Ishikawa (cell line): ENCODE measurements at regions not wholly inside any gene's neighbourhood (a gene's known extent, or its start where the extent isn't known, plus 50 kb on each side); places are given as distances from the start of the nearest gene placed in this dataset.

ENCODE experiments used
- CEBPB ChIP-seq: IDR thresholded peaks from 2 replicates; pipeline ENCODE4 v1.6.1; 2012
- CREB1 ChIP-seq: IDR thresholded peaks from 2 replicates; pipeline ENCODE4 v1.6.1; 2012; ENCODE audit warnings: low read depth
- EGR1 ChIP-seq: IDR thresholded peaks from 2 replicates; pipeline ENCODE4 v1.6.1; 2012
- EP300 ChIP-seq: IDR thresholded peaks from 2 replicates; pipeline ENCODE4 v1.6.1; 2012; ENCODE audit warnings: borderline replicate concordance
- FOXM1 ChIP-seq: IDR thresholded peaks from 2 replicates; pipeline ENCODE4 v1.6.1; 2012; ENCODE audit warnings: low read depth, borderline replicate concordance
- NFIC ChIP-seq: IDR thresholded peaks from 2 replicates; pipeline ENCODE4 v1.6.1; 2012
- RAD21 ChIP-seq: IDR thresholded peaks from 2 replicates; pipeline ENCODE4 v1.6.1; 2012; ENCODE audit warnings: low read depth
- TAF1 ChIP-seq: IDR thresholded peaks from 2 replicates; pipeline ENCODE4 v1.6.1; 2012; ENCODE audit warnings: low read depth, mild to moderate bottlenecking
- TCF12 ChIP-seq: IDR thresholded peaks from 2 replicates; pipeline ENCODE4 v1.6.1; 2012; ENCODE audit warnings: low read depth
- TEAD4 ChIP-seq: IDR thresholded peaks from 2 replicates; pipeline ENCODE4 v1.6.1; 2012
- YY1 ChIP-seq: IDR thresholded peaks from 2 replicates; pipeline ENCODE4 v1.6.1; 2012; ENCODE audit warnings: low read depth
- ZBTB7A ChIP-seq: IDR thresholded peaks from 2 replicates; pipeline ENCODE4 v1.6.1; 2012; ENCODE audit warnings: low read depth
- TF ChIP-seq, protein P1 (sequence below): IDR thresholded peaks from 2 replicates; pipeline ENCODE4 v1.6.1; 2012
- TF ChIP-seq, protein P2 (sequence below): IDR thresholded peaks from 2 replicates; pipeline ENCODE4 v1.6.1; 2012; ENCODE audit warnings: low read depth, mild to moderate bottlenecking
- TF ChIP-seq, protein P3 (sequence below): IDR thresholded peaks from 2 replicates; pipeline ENCODE4 v1.6.1; 2012

DNA sequence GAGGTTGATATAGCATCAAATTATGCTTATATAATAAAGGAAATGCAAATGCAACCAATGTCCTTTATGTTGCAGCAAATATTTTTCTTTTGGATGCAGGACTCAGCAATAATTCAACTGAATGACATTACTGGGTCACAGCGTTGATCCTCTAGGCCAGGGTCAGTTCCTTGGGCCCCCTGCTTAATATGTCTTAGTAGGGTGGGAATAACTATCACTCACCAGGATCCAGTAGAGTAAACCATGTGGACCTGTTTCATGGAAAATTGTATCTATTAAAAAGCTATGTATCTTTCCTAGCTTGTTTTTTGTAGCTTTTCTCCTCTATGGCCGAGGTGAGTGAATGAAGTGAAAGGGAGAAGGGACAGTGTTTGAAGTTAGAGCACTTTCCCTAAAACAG, 161.5 kb upstream of the SSTR1 start:
- TF ChIP-seq, protein P1, sequence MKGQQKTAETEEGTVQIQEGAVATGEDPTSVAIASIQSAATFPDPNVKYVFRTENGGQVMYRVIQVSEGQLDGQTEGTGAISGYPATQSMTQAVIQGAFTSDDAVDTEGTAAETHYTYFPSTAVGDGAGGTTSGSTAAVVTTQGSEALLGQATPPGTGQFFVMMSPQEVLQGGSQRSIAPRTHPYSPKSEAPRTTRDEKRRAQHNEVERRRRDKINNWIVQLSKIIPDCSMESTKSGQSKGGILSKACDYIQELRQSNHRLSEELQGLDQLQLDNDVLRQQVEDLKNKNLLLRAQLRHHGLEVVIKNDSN = no peak
- TF ChIP-seq CREB1 = no peak
- TF ChIP-seq EGR1 = no peak
- no peak for TF ChIP-seq ZBTB7A
- TF ChIP-seq YY1 = no peak
- no peak for TF ChIP-seq CEBPB
- TF ChIP-seq NFIC = no peak
- TF ChIP-seq TEAD4 = no peak
- TF ChIP-seq RAD21 = no peak
- no peak for TF ChIP-seq FOXM1
- TF ChIP-seq, protein P2, sequence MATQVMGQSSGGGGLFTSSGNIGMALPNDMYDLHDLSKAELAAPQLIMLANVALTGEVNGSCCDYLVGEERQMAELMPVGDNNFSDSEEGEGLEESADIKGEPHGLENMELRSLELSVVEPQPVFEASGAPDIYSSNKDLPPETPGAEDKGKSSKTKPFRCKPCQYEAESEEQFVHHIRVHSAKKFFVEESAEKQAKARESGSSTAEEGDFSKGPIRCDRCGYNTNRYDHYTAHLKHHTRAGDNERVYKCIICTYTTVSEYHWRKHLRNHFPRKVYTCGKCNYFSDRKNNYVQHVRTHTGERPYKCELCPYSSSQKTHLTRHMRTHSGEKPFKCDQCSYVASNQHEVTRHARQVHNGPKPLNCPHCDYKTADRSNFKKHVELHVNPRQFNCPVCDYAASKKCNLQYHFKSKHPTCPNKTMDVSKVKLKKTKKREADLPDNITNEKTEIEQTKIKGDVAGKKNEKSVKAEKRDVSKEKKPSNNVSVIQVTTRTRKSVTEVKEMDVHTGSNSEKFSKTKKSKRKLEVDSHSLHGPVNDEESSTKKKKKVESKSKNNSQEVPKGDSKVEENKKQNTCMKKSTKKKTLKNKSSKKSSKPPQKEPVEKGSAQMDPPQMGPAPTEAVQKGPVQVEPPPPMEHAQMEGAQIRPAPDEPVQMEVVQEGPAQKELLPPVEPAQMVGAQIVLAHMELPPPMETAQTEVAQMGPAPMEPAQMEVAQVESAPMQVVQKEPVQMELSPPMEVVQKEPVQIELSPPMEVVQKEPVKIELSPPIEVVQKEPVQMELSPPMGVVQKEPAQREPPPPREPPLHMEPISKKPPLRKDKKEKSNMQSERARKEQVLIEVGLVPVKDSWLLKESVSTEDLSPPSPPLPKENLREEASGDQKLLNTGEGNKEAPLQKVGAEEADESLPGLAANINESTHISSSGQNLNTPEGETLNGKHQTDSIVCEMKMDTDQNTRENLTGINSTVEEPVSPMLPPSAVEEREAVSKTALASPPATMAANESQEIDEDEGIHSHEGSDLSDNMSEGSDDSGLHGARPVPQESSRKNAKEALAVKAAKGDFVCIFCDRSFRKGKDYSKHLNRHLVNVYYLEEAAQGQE = no peak
- TF ChIP-seq TCF12 = no peak
- TF ChIP-seq, protein P3, sequence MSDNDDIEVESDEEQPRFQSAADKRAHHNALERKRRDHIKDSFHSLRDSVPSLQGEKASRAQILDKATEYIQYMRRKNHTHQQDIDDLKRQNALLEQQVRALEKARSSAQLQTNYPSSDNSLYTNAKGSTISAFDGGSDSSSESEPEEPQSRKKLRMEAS = no peak
- no peak for TF ChIP-seq TAF1
- no peak for TF ChIP-seq EP300

DNA sequence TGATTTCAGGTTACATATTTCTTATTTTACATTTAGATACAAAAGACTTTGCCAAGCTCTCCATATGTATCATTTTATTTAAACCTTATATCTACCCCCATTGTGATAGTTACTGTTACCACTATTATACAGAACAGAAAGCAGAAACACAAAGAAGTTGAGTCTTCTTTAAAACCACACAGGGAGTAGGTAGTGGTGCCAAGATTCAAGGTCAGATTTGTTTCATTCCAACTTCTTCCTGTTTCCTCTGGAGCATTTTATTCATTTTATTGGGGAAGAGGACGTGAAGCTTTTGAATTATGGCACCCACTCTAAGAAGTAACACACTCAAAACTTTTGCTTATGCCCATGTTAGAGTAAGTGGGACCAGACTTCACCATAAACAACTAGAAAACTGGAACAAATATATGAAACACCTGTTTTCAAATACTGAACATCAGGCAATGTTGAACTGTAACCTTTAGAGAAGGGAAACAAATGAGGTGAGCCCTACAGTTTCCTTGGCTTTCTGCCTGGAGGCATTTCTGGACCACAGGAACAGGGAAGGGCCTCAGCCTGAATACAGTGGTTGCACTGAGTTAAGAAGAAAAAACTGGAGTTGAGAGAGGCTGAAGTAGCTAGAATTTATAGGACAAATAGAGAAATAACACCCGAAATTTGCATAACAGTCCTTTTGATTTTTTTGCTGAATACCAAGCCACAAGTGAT, 160.4 kb upstream of the SSTR1 start:
- TF ChIP-seq ZBTB7A = no peak
- TF ChIP-seq TEAD4 = no peak
- TF ChIP-seq CREB1 = no peak
- TF ChIP-seq EP300 = no peak
- no peak for TF ChIP-seq FOXM1
- no peak for TF ChIP-seq TCF12
- TF ChIP-seq, protein P1 = no peak
- no peak for TF ChIP-seq TAF1
- TF ChIP-seq EGR1 = no peak

DNA sequence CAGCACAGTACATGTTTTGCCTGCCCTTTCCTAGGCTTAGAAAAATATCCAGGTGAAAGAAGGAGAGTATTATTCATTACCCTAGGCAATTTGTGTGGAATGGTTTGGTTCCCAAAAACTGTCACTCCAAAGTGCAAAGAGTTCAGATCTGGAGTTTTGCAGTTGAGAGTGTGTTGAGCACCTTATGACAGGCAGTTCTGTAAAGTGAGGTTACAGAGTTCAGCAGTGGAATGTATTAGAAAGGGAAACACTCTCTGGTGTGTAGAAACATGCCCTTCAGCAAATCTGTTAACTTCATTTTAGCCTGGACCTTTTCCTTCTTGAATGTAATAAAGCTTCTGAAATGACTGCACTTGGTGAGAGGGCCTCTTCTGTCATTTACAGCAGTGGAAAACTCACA, 154.0 kb upstream of the SSTR1 start:
- TF ChIP-seq EGR1 (no peak), TCF12 (no peak), EP300 (no peak), TEAD4 (no peak), CEBPB (no peak), ZBTB7A (no peak), NFIC (no peak), FOXM1 (no peak), RAD21 (no peak), YY1 (no peak), TAF1 (no peak), CREB1 (no peak)
- TF ChIP-seq, protein P1 = no peak
- TF ChIP-seq, protein P3 = no peak
- TF ChIP-seq, protein P2 = no peak

DNA sequence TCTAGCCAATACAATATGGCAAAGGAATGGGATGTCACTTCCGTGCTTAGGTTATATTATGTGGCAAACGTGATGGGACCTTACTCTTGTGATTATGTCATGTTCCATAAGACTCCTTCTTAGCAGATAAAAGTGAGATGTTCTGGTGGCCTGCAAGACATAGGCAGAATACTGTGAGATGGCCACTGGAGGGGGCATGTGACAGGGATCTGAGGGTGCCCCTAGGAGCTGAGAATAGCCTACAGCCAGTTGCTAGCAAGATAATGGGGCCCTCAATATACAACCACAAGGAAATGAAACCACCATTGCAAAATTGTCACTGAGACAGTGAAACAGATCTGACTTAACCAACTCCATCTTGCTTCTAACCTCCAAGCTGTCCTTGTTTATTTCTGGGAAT, 151.4 kb upstream of the SSTR1 start:
- TF ChIP-seq, protein P2 = no peak
- no peak for TF ChIP-seq NFIC
- TF ChIP-seq, protein P3 = no peak
- TF ChIP-seq RAD21 = no peak
- TF ChIP-seq CEBPB = no peak
- no peak for TF ChIP-seq ZBTB7A
- no peak for TF ChIP-seq TAF1
- TF ChIP-seq, protein P1 = no peak
- TF ChIP-seq TEAD4 = no peak
